ENCODE measurements at regions not wholly inside any gene's neighbourhood (a gene's known extent, or its start where the extent isn't known, plus 50 kb on each side); places are given as distances from the start of the nearest gene placed in this dataset.

DNA sequence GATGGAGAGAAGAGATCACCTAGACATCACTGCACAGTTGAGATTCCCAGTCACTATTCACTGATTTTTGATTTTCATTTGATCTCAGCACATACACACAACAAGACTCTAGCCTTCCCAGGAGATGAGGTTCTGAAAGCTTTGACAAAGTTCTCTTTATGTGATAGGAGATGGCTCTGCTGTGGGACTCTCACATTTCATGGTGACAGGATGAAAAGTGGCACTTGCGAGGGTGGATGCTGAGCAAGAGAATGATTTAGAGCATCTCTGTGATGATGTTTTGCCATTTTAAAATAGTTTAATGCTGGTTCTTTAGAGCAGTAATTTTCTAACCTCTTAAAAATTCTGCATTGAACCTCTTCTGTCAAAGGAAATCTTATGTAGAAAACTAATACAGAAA, 113.3 kb upstream of the CA10 start:
- Mint-ChIP-seq H3K27me3 (peaks cover 0 to 13% (median 5%) of the 10 kb centered on the region in 5 donors), H3K4me1 (no peaks in the 10 kb centered on the region), H3K36me3 (no peaks in the 10 kb centered on the region), H3K4me3 (no peak overlapping the region), H3K27ac (no peak overlapping the region), H3K9me3 (peaks cover 0 to 13% (median 0%) of the 10 kb centered on the region in 9 donors)
- POLR2A ChIA-PET: no interaction called here
- DNase-seq (no peak), ATAC-seq (no peak)

DNA sequence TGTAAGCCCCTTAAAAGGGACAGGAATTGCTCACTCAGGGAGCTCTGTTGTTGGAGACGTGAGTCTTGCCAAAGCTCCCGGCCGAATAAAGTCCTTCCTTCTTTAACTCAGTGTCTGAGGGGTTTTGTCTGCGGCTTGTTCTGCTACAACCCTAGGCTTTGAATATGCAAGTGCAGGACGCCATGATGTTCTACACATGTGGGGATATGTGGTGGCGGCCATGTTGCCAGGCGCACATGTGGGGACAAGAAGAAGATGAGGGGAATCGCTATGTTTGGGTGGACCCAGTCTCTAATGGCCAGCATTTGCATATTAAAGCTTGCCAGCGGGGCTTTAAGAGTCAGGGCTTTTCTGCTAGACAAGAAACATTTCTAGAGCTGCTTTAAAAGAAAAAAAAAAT, 96.8 kb upstream of the CA10 start:
- Mint-ChIP-seq H3K27me3 (peaks cover 0 to 3% (median 0%) of the 10 kb centered on the region in 5 donors), H3K4me3 (no peak overlapping the region), H3K27ac (no peak overlapping the region), H3K4me1 (no peaks in the 10 kb centered on the region), H3K9me3 (peaks cover 0 to 6% (median 0%) of the 10 kb centered on the region in 9 donors), H3K36me3 (no peaks in the 10 kb centered on the region)
- DNase-seq (no peak), ATAC-seq (no peak)
- POLR2A ChIA-PET: no interaction called here

DNA sequence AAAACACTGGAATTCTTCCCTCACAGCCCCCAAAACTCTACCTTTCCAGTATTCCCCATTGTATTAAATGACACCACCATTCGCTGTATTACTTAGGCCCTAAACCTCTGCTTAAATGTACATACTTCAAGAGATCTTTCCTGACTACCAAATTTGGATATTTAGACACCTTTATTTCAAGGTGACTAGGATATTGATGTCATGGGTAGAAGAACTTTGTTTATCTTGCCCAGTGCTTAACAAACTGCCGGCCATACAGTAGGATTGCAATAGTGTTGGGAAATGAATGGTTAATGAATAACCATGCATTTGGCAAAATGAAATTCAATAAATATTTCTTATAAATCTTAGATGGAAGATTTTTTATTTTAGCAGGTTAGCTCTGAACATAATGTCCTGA, 86.2 kb upstream of the CA10 start:
- no peak overlapping the region for H3K27ac Mint-ChIP-seq
- DNase-seq (no peak), ATAC-seq (no peak)
- no peaks in the 10 kb centered on the region for H3K4me1 Mint-ChIP-seq
- no peaks in the 10 kb centered on the region for H3K36me3 Mint-ChIP-seq
- H3K9me3 Mint-ChIP-seq: peaks cover 0 to 12% (median 0%) of the 10 kb centered on the region in 9 donors
- POLR2A ChIA-PET: no interaction called here
- H3K4me3 Mint-ChIP-seq: no peak overlapping the region
- H3K27me3 Mint-ChIP-seq: peaks cover 0 to 16% (median 2%) of the 10 kb centered on the region in 5 donors

DNA sequence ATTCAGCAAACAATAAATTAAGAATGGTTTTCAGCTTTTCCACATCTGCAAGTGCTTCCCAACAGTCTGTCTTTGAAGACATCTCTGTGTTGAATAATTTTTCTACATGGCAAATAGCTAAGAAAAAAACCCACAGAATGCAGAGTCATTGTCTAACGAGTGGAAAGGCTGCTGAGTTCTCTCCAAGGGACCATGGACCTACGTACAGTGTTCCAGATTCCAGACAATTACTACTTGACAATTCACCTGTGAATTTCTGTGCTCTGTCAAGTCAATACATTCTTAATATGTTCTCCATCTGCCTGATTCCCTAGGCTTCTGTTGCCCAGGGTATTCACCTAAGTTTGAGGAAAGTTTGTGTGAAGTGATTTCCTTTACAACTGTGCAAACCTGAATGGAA, 83.8 kb upstream of the CA10 start:
- ATAC-seq: no peak
- no peak overlapping the region for H3K27ac Mint-ChIP-seq
- peaks cover 0 to 12% (median 0%) of the 10 kb centered on the region in 9 donors for H3K9me3 Mint-ChIP-seq
- POLR2A ChIA-PET: no interaction called here
- H3K4me1 Mint-ChIP-seq: no peaks in the 10 kb centered on the region
- H3K4me3 Mint-ChIP-seq: no peak overlapping the region
- peaks cover 0 to 18% (median 2%) of the 10 kb centered on the region in 5 donors for H3K27me3 Mint-ChIP-seq
- no peak for DNase-seq
- no peaks in the 10 kb centered on the region for H3K36me3 Mint-ChIP-seq

DNA sequence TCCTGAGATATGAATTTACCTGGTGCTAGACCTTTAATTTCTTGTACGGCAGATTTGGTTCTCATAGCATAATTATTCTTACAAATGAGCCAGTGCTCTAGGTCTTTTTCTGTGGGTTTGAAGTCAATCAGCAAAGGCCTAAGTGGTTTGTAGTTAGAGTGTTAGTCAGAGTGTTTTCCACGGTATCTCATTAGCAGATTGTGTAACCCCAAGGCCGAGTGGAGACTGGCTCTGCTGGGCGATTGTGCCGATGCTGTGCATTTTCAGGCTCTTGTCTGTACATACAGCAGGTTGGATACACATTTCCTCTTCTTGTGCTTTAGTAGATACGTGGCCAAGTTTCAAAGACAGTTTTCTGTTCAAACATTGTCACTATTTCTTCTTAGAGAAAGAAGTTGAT, 78.6 kb upstream of the CA10 start:
- Mint-ChIP-seq H3K9me3 (peaks cover 0 to 2% (median 0%) of the 10 kb centered on the region in 9 donors), H3K4me3 (no peak overlapping the region), H3K27me3 (peaks cover 0 to 19% (median 2%) of the 10 kb centered on the region in 5 donors), H3K27ac (no peak overlapping the region), H3K4me1 (no peaks in the 10 kb centered on the region), H3K36me3 (no peaks in the 10 kb centered on the region)
- DNase-seq (no peak), ATAC-seq (no peak)
- POLR2A ChIA-PET: no interaction called here

DNA sequence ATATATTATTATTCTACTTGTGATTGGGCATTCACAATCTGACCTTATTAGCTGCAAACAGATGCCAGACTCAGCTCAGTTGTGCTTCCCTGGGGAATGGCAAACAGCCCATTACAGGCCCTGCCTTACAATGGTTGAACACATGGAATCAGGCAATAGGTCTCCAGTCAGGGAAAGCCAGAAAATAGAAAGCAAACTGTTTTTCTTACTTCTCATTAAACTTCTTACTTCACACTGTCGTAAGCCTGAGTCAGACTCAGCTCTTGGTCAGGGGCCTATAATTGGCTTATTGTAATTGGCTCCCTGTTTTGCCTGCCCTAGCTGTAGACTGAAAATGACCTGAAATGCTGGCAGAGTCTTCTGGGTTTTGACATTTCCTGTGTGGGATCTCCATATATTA, 77.0 kb upstream of the CA10 start:
- no peak for ATAC-seq

DNA sequence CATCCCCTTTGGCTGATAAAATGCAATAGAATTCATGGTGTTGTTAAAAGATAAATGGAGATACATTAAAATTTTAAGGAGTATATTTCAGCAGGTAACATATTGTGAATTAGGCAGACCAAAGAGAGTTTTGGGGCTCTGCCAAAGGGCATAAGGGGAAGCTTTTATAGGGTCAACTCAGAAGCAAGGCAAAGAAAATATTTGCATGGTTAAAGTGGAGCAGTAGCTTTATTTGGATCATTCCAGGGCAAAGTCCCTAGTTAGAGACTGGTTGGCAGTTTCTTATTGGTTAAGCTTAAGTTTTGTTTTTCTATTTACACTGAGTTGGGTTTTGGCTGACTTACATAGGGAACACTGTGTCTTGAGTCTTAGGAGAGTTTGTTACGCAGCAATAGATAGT, 75.1 kb upstream of the CA10 start:
- Mint-ChIP-seq H3K27ac (no peak overlapping the region), H3K4me1 (no peaks in the 10 kb centered on the region), H3K4me3 (no peak overlapping the region), H3K9me3 (peaks cover 0 to 2% (median 0%) of the 10 kb centered on the region in 9 donors), H3K27me3 (peaks cover 0 to 13% (median 2%) of the 10 kb centered on the region in 5 donors), H3K36me3 (no peaks in the 10 kb centered on the region)
- no peak for ATAC-seq
- DNase-seq: no peak
- POLR2A ChIA-PET: no interaction called here

More for the DNA sequence above, 77.0 kb upstream of the CA10 start:
- no peak overlapping the region for H3K27ac Mint-ChIP-seq
- no peaks in the 10 kb centered on the region for H3K36me3 Mint-ChIP-seq
- no peak overlapping the region for H3K4me3 Mint-ChIP-seq
- H3K27me3 Mint-ChIP-seq: peaks cover 0 to 19% (median 2%) of the 10 kb centered on the region in 5 donors
- H3K4me1 Mint-ChIP-seq: no peaks in the 10 kb centered on the region
- POLR2A ChIA-PET: no interaction called here
- peaks cover 0 to 2% (median 0%) of the 10 kb centered on the region in 9 donors for H3K9me3 Mint-ChIP-seq
- no peak for DNase-seq

DNA sequence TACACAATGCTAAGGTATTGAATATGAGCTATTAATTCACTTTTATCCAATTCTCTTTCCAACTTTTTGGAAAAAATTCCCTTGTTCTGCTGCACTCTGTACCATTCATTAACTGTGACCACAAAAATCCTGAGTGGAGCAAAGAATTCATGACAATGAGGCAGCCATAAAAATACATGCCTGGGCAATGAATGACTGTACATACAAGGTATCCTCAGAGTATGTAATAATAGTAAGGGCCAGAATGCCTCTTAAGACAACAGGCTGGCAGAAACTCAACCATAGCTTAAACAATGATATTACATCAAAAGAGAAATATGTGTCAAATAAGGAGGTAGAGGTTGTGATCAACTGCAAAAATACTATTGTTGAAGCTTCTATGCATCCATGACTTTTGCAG, 74.7 kb upstream of the CA10 start:
- Mint-ChIP-seq H3K27me3 (peaks cover 0 to 12% (median 2%) of the 10 kb centered on the region in 5 donors), H3K4me3 (no peak overlapping the region)

DNA sequence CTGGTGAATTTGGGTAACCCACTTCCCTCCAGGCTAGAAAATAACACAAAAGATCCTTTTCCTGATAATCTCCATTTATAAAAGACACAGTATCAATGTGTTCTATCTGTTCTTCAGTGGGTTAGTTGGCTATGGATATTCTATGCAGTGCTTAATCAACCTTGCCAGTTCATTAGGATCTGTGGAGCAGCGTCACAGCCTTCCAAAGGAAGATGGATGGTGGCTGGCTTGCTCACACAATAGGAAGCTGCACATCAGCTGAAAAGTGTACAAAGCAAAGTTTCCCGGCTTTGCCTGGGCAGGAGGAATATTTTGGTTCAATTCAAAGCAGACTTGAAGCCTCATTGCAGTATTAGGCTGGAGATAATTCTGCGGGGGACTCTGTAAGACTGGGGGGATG, 70.3 kb upstream of the CA10 start:
- peaks cover 0 to 8% (median 2%) of the 10 kb centered on the region in 5 donors for H3K27me3 Mint-ChIP-seq
- H3K4me3 Mint-ChIP-seq: no peak overlapping the region
- peaks cover 0 to 2% (median 0%) of the 10 kb centered on the region in 9 donors for H3K9me3 Mint-ChIP-seq
- DNase-seq (no peak), ATAC-seq (no peak)
- H3K4me1 Mint-ChIP-seq: no peaks in the 10 kb centered on the region
- H3K36me3 Mint-ChIP-seq: no peaks in the 10 kb centered on the region
- H3K27ac Mint-ChIP-seq: no peak overlapping the region
- POLR2A ChIA-PET: no interaction called here

More for the DNA sequence above, 74.7 kb upstream of the CA10 start:
- no peak for DNase-seq
- ATAC-seq: no peak
- Mint-ChIP-seq H3K9me3 (peaks cover 0 to 2% (median 0%) of the 10 kb centered on the region in 9 donors), H3K27ac (no peak overlapping the region), H3K4me1 (no peaks in the 10 kb centered on the region), H3K36me3 (no peaks in the 10 kb centered on the region)
- POLR2A ChIA-PET: no interaction called here

DNA sequence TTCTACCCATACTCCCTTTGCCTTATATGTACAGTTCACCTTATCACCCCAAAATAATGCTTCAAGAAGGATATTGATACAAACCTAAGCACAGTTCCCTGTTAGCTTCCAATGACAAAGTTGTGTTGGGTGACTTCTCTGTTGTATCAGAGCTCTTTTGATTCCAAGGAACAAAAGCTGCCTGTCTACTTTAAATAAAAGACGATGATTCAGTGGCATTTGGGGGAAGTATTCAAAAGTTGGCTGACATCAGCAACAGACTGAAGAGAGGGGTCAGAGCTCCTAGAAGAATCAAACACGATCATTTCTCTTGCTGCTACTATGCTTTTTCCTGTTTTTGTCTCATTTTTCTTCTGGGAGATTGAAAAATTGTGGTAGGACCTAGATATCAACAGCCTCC, 69.4 kb upstream of the CA10 start:
- DNase-seq: no peak
- Mint-ChIP-seq H3K4me1 (no peaks in the 10 kb centered on the region), H3K36me3 (no peaks in the 10 kb centered on the region), H3K4me3 (no peak overlapping the region), H3K27me3 (peaks cover 0 to 10% (median 2%) of the 10 kb centered on the region in 5 donors), H3K9me3 (peaks cover 0 to 2% (median 0%) of the 10 kb centered on the region in 9 donors), H3K27ac (no peak overlapping the region)
- POLR2A ChIA-PET: no interaction called here
- no peak for ATAC-seq

DNA sequence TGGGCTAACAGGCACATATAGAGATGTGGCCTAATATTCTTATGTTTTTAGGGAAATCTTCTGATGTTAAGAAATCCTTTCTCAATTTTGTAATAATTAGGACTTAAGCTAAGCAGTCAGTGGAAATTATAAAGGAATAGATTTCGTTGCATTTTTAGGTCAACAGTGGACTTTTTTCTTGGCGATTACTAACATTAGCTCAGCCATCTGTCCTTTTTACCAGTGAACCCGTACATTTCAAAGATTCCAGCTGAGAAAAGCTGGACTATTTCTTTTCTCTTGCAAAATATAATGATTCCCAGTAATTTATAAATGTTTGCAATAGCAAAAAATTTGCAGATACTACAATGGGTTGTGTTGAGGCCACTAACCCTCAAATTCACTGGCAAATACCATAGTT, 54.9 kb upstream of the CA10 start:
- ATAC-seq: no peak
- no peaks in the 10 kb centered on the region for H3K4me1 Mint-ChIP-seq
- H3K27ac Mint-ChIP-seq: no peak overlapping the region
- POLR2A ChIA-PET: no interaction called here
- H3K27me3 Mint-ChIP-seq: peaks cover 0 to 16% (median 3%) of the 10 kb centered on the region in 5 donors
- H3K4me3 Mint-ChIP-seq: no peak overlapping the region
- no peak for DNase-seq
- H3K9me3 Mint-ChIP-seq: peaks cover 0 to 15% (median 0%) of the 10 kb centered on the region in 9 donors
- H3K36me3 Mint-ChIP-seq: no peaks in the 10 kb centered on the region

DNA sequence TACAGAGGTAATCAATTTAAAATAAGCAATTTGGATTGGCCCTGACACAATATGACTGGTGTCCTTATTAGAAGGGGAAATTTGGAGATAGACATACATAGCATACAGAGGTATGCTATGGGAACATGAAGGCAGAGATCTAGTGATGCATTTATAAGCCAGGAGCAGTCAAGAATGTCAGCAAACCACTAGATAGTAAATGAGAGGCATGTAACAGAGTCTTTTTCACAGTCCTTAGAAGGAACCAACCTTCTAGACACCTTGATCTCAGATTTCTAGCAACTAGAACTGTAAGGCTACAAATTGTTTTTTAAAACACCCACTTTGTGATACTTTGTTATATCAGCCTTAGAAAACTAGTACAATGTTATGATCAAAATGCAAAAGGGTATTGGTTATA, 54.3 kb upstream of the CA10 start:
- POLR2A ChIA-PET: no interaction called here
- no peaks in the 10 kb centered on the region for H3K36me3 Mint-ChIP-seq
- no peaks in the 10 kb centered on the region for H3K4me1 Mint-ChIP-seq
- no peak for DNase-seq
- peaks cover 0 to 16% (median 3%) of the 10 kb centered on the region in 5 donors for H3K27me3 Mint-ChIP-seq
- H3K27ac Mint-ChIP-seq: no peak overlapping the region
- ATAC-seq: no peak
- H3K4me3 Mint-ChIP-seq: no peak overlapping the region
- peaks cover 0 to 15% (median 0%) of the 10 kb centered on the region in 9 donors for H3K9me3 Mint-ChIP-seq

DNA sequence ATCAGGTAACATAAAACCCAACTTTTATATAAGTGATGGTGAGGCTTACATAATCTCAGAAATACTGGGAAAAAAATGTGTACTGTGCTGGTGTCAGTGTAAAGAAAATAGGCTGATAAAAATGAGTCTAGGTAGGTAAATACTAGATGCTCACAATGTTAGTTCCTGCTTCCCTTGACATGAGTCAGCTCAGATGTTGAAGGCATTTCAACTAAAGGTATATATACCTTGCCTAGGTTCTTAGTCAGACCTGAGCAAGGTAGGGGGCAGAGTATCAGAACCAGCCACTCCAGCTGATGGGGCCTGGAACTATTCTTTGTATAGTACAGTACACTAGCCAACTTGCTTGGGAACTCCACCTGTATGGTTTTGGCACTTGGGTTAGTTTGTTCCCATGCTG, 51.0 kb upstream of the CA10 start:
- Mint-ChIP-seq H3K4me1 (no peaks in the 10 kb centered on the region), H3K27me3 (peaks cover 0 to 6% (median 0%) of the 10 kb centered on the region in 5 donors), H3K9me3 (peaks cover 0 to 19% (median 0%) of the 10 kb centered on the region in 9 donors), H3K36me3 (no peaks in the 10 kb centered on the region), H3K4me3 (no peak overlapping the region), H3K27ac (no peak overlapping the region)
- POLR2A ChIA-PET: no interaction called here
- DNase-seq (no peak), ATAC-seq (no peak)

Measured in naive thymus-derived CD8-positive, alpha-beta T cell (primary cell).